GM19455 (cell line): ENCODE measurements at regions not wholly inside any gene's neighbourhood (a gene's known extent, or its start where the extent isn't known, plus 50 kb on each side); places are given as distances from the start of the nearest gene placed in this dataset.
A peak's percentile ranks its signal among the peaks of the same experiment; 100 is the strongest.
"Not testable (repeated sequence)": the region's sequence is repeated elsewhere in the genome, so short reads cannot be mapped to it uniquely, and the experiment has no call there.

Source experiments
- ATAC-seq: cut with Tn5 transposase; IDR thresholded peaks from one replicate; pipeline ENCODE4 v1.9.1; 2021; ENCODE audit not compliant: unreplicated experiment

GRCh38 chrX:15127010-15127409, 142.9 kb downstream of the ASB9 start:
- no peak for ATAC-seq

- ATAC-seq: no peak
Observed at GRCh38 chrX:15116900-15117299, 153.0 kb downstream of the ASB9 start.

GRCh38 chrX:15114743-15115566, 154.9 kb downstream of the ASB9 start:
- ATAC-seq: no peak

GRCh38 chrX:15107367-15107988, 162.4 kb downstream of the ASB9 start:
- ATAC-seq: no peak

- ATAC-seq: no peak
Observed at GRCh38 chrX:15098505-15098904, 171.4 kb downstream of the ASB9 start.

GRCh38 chrX:15087747-15088146, 182.1 kb downstream of the ASB9 start:
- ATAC-seq: no peak

GRCh38 chrX:15073313-15073712, 196.6 kb downstream of the ASB9 start:
- ATAC-seq: no peak

GRCh38 chrX:15072880-15073279, 197.0 kb downstream of the ASB9 start:
- ATAC-seq: no peak

GRCh38 chrX:15072259-15072658, 197.6 kb downstream of the ASB9 start:
- no peak for ATAC-seq

- no peak for ATAC-seq
Observed at GRCh38 chrX:15059474-15059873, 186.3 kb downstream of the MOSPD2 start.

GRCh38 chrX:15056044-15056443, 182.8 kb downstream of the MOSPD2 start:
- ATAC-seq: no peak

- no peak for ATAC-seq
Observed at GRCh38 chrX:15055146-15055930, 182.1 kb downstream of the MOSPD2 start.

GRCh38 chrX:15050395-15050794, 177.2 kb downstream of the MOSPD2 start:
- no peak for ATAC-seq

GRCh38 chrX:15043538-15043937, 170.3 kb downstream of the MOSPD2 start:
- ATAC-seq: peak; percentile 66

- ATAC-seq: no peak
Observed at GRCh38 chrX:15033917-15034316, 160.7 kb downstream of the MOSPD2 start.

- no peak for ATAC-seq
Observed at GRCh38 chrX:15017491-15017890, 144.3 kb downstream of the MOSPD2 start.

GRCh38 chrX:15016051-15016450, 142.8 kb downstream of the MOSPD2 start:
- ATAC-seq: no peak

- ATAC-seq: no peak
Observed at GRCh38 chrX:15014281-15014680, 141.1 kb downstream of the MOSPD2 start.

- ATAC-seq: no peak
Observed at GRCh38 chrX:15013461-15013860, 140.2 kb downstream of the MOSPD2 start.

- ATAC-seq: no peak
Observed at GRCh38 chrX:14997271-14997670, 124.0 kb downstream of the MOSPD2 start.

GRCh38 chrX:14984425-14984824, 111.2 kb downstream of the MOSPD2 start:
- ATAC-seq: not testable (repeated sequence)
